H1 (cell line): ENCODE measurements at regions not wholly inside any gene's neighbourhood (a gene's known extent, or its start where the extent isn't known, plus 50 kb on each side); places are given as distances from the start of the nearest gene placed in this dataset.

ENCODE experiments used
- CTCF ChIA-PET: fragments of 300-600 bp; sonication (Branson Sonifier 250); formaldehyde crosslinking; loops from one replicate; lab custom pipeline; 2021; ENCODE audit not compliant: partially characterized antibody; lab: Charles Lee
- POLR2A ChIA-PET: fragments of 300-600 bp; sonication (Branson Sonifier 250); formaldehyde crosslinking; loops from one replicate; lab custom pipeline; 2021; ENCODE audit warnings: inconsistent platforms; ENCODE audit not compliant: partially characterized antibody; lab: Charles Lee
- DNase-seq, 2 experiments: peaks; one replicate each; pipeline versions ENCODE4 v3.0.0 to v3.0.0-alpha.2; 2010 to 2022; ENCODE audit warnings: low spot score in 2 of 2, low read depth in 1 of 2, mixed read lengths in 1 of 2
- FAIRE-seq: peaks from 2 replicates; lab custom pipeline; 2011; peaks lifted over from hg19 to GRCh38; lab: Jason Lieb, UNC
- H2AFZ ChIP-seq: 2 replicates; pipeline ENCODE4 v1.8.1; 2012; ENCODE audit warnings: low read length, inconsistent platforms
- H2AK5ac ChIP-seq: 2 replicates; pipeline ENCODE4 v1.6.1; 2013; ENCODE audit warnings: low read depth, low read length
- H2BK120ac ChIP-seq: replicated peaks from 2 replicates; pipeline ENCODE3; 2013; ENCODE audit warnings: low read depth, low read length, inconsistent platforms
- H2BK12ac ChIP-seq: 2 replicates; pipeline ENCODE4 v1.6.1; 2013; ENCODE audit warnings: low read depth, low read length
- H2BK15ac ChIP-seq: 2 replicates; pipeline ENCODE4 v1.6.1; 2013; ENCODE audit warnings: low read length
- H2BK20ac ChIP-seq: 2 replicates; pipeline ENCODE4 v1.6.1; 2013; ENCODE audit warnings: low read length
- H2BK5ac ChIP-seq: 2 replicates; pipeline ENCODE4 v1.6.1; 2013; ENCODE audit warnings: low read depth, low read length
- H3K14ac ChIP-seq: 2 replicates; pipeline ENCODE4 v1.6.1; 2013; ENCODE audit warnings: inconsistent platforms; ENCODE audit not compliant: insufficient read length
- H3K18ac ChIP-seq: 2 replicates; pipeline ENCODE4 v1.6.1; 2013; ENCODE audit warnings: low read length; ENCODE audit errors: extremely low read depth
- H3K23ac ChIP-seq: 2 replicates; pipeline ENCODE4 v1.6.1; 2013; ENCODE audit warnings: inconsistent platforms; ENCODE audit not compliant: insufficient read length
- H3K23me2 ChIP-seq: 2 replicates; pipeline ENCODE4 v1.6.1; 2013; ENCODE audit warnings: low read depth, low read length
- H3K27ac ChIP-seq: 2 replicates; pipeline ENCODE4 v1.6.1; 2011; ENCODE audit warnings: low read depth, low read length, inconsistent platforms
- H3K27me3 ChIP-seq, 4 experiments: replicated peaks in 1 of 4; 1 replicate in 1 of 4; 2 replicates in 3 of 4; pipeline versions ENCODE4 v1.6.1 to v1.8.1; 2011 to 2013; ENCODE audit warnings: low read length in 3 of 4, mild to moderate bottlenecking in 3 of 4, inconsistent platforms in 2 of 4, mixed read lengths in 2 of 4, moderate library complexity in 1 of 4; ENCODE audit not compliant: control insufficient read depth in 3 of 4, insufficient read depth in 3 of 4; ENCODE audit errors: extremely low read depth in 1 of 4
- H3K36me3 ChIP-seq, 4 experiments: 2 replicates each; pipeline versions ENCODE4 v1.6.1 to v1.8.1; 2011 to 2013; ENCODE audit warnings: mild to moderate bottlenecking in 4 of 4, low read length in 3 of 4, moderate library complexity in 2 of 4, control low read depth in 1 of 4, inconsistent platforms in 1 of 4; ENCODE audit not compliant: insufficient read depth in 4 of 4, control insufficient read depth in 2 of 4
- H3K4ac ChIP-seq: replicated peaks from 2 replicates; pipeline ENCODE3; 2013; ENCODE audit warnings: low read length, low read depth, mixed read lengths, inconsistent platforms; ENCODE audit not compliant: insufficient read length
- H3K4me1 ChIP-seq, 4 experiments: replicated peaks in 1 of 4; 1 replicate in 1 of 4; 2 replicates in 3 of 4; pipeline versions ENCODE4 v1.6.1 to v1.8.1; 2011 to 2013; ENCODE audit warnings: low read length in 3 of 4, inconsistent platforms in 2 of 4, mixed read lengths in 1 of 4; ENCODE audit not compliant: insufficient read depth in 4 of 4, control insufficient read depth in 3 of 4
- H3K4me2 ChIP-seq, 2 experiments: 2 replicates each; pipeline versions ENCODE4 v1.6.1 to v1.8.1; 2011 to 2013; ENCODE audit warnings: low read depth in 2 of 2, low read length in 2 of 2, control low read depth in 1 of 2, inconsistent platforms in 1 of 2, mild to moderate bottlenecking in 1 of 2; ENCODE audit not compliant: insufficient read depth in 1 of 2
- H3K4me3 ChIP-seq, 4 experiments: fragments of 200-600, 300-600 bp in 1 of 4; sonication (generic), shearing (Covaris generic), sonication (Bioruptor Twin) in 1 of 4; 2 replicates each; pipeline versions ENCODE4 v1.5.1 to v1.8.1; 2011 to 2016; ENCODE audit warnings: low read length in 4 of 4, low read depth in 3 of 4, control low read depth in 2 of 4, inconsistent platforms in 2 of 4, mild to moderate bottlenecking in 2 of 4, mixed read lengths in 1 of 4, moderate library complexity in 1 of 4; ENCODE audit not compliant: insufficient read depth in 2 of 4; ENCODE audit errors: extremely low read depth in 1 of 4
- H3K56ac ChIP-seq: replicated peaks from 2 replicates; pipeline ENCODE3; 2013; ENCODE audit warnings: low read depth, mild to moderate bottlenecking, mixed read lengths, low read length, inconsistent platforms; ENCODE audit not compliant: insufficient read length
- H3K79me1 ChIP-seq: 2 replicates; pipeline ENCODE4 v1.6.1; 2013; ENCODE audit warnings: low read depth, low read length, control low read depth
- H3K79me2 ChIP-seq, 2 experiments: 2 replicates each; pipeline versions ENCODE4 v1.6.1 to v1.8.1; 2012 to 2013; ENCODE audit warnings: low read length in 2 of 2, mild to moderate bottlenecking in 2 of 2, inconsistent platforms in 1 of 2; ENCODE audit not compliant: insufficient read depth in 2 of 2, control insufficient read depth in 1 of 2
- H3K9ac ChIP-seq, 4 experiments: replicated peaks in 1 of 4; 1 replicate in 1 of 4; 2 replicates in 3 of 4; pipeline versions ENCODE4 v1.6.1 to v1.8.1; 2011 to 2013; ENCODE audit warnings: low read depth in 3 of 4, low read length in 3 of 4, control low read depth in 2 of 4, mild to moderate bottlenecking in 2 of 4, moderate library complexity in 2 of 4, inconsistent platforms in 1 of 4; ENCODE audit errors: extremely low read depth in 1 of 4
- H3K9me3 ChIP-seq, 2 experiments: 2 replicates each; pipeline versions ENCODE4 v1.6.1 to v1.8.1; 2012 to 2013; ENCODE audit warnings: mild to moderate bottlenecking in 2 of 2, moderate library complexity in 2 of 2, control low read depth in 1 of 2, inconsistent platforms in 1 of 2, low read depth in 1 of 2, low read length in 1 of 2, mixed read lengths in 1 of 2; ENCODE audit not compliant: insufficient read depth in 2 of 2
- H4K20me1 ChIP-seq, 2 experiments: replicated peaks in 1 of 2; 2 replicates each; pipeline versions ENCODE3 to v1.8.1; 2011 to 2013; ENCODE audit warnings: inconsistent platforms in 2 of 2, low read length in 2 of 2, mild to moderate bottlenecking in 1 of 2; ENCODE audit not compliant: insufficient read depth in 2 of 2, control insufficient read depth in 1 of 2
- H4K5ac ChIP-seq: 2 replicates; pipeline ENCODE4 v1.6.1; 2013; ENCODE audit warnings: low read length, low read depth, mixed read lengths, inconsistent platforms; ENCODE audit not compliant: insufficient read length
- H4K8ac ChIP-seq: 2 replicates; pipeline ENCODE4 v1.8.0; 2013; ENCODE audit warnings: mild to moderate bottlenecking, moderate library complexity, low read length, inconsistent platforms; ENCODE audit not compliant: insufficient read depth; ENCODE audit errors: extremely low read depth
- H4K91ac ChIP-seq: replicated peaks from 2 replicates; pipeline ENCODE3; 2013; ENCODE audit warnings: low read length, mixed read lengths, inconsistent platforms; ENCODE audit not compliant: insufficient read length
- CBX8 ChIP-seq: fragments of 300-800, 300-1000 bp; sonication (generic); IDR thresholded peaks from 2 replicates; pipeline ENCODE4 v1.7.1; 2016; ENCODE audit warnings: low read depth, low read length, borderline replicate concordance
- MAFK ChIP-seq: IDR thresholded peaks from 2 replicates; pipeline ENCODE4 v1.6.1; 2012; ENCODE audit warnings: low read depth, mild to moderate bottlenecking, improper control_type of control experiment, low read length
- MAX ChIP-seq: IDR thresholded peaks from 2 replicates; pipeline ENCODE4 v1.6.1; 2012; ENCODE audit warnings: inconsistent platforms
- PHF8 ChIP-seq: fragments of 200-600 bp; sonication (generic); conservative IDR thresholded peaks from 2 replicates; pipeline ENCODE4 v1.7.1; 2012; ENCODE audit warnings: low read depth, mild to moderate bottlenecking, inconsistent platforms, low read length, moderate library complexity
- TAF1 ChIP-seq: IDR thresholded peaks from 2 replicates; pipeline ENCODE4 v1.6.1; 2011; ENCODE audit warnings: mild to moderate bottlenecking, low read depth, low read length
- TAF7 ChIP-seq: optimal IDR thresholded peaks from 2 replicates; pipeline ENCODE3; 2011; ENCODE audit warnings: low read depth, mild to moderate bottlenecking, inconsistent platforms, low read length, moderate library complexity, borderline replicate concordance
- WGBS, 2 experiments: shearing (Covaris generic) in 1 of 2; methylation state at CpG; one replicate each; pipeline versions ENCODE4 v1.1.6 to v1.1.7; 2013 to 2015; ENCODE audit warnings: low lambda C conversion rate in 2 of 2, mixed read lengths in 2 of 2, inconsistent platforms in 1 of 2, low coverage in 1 of 2, missing lambda C conversion rate in 1 of 2; ENCODE audit not compliant: insufficient replicate concordance in 2 of 2, insufficient coverage in 1 of 2, insufficient read length in 1 of 2; ENCODE audit errors: extremely low coverage in 1 of 2, missing lambda C conversion rate in 1 of 2; 5-methylcytosine and 5-hydroxymethylcytosine counted together

DNA sequence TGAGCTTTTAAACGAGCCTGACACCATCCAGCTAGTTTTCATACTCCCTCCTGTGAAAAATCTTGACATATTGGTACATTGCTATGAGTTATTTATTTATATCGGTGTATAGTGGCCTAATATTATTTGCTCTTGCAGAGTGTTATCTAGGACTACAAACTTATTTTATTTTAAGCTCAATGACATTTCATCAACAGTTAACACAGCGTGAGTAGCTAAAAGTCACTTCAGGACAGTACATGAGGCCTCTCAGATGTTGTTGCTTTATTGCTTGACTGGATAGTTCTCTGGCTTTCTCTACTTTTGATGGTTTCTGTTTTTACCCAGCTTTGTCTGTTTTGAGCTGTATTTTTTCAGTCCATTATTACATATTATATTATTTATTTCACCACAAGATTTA is 172.9 kb upstream of the KLF7 start:
- H4K91ac ChIP-seq: no peak overlapping the region
- H3K36me3 ChIP-seq: no peaks in the 10 kb centered on the region
- H2BK15ac ChIP-seq: no peak overlapping the region
- 76% methylated on average over 3 of the region's 3 CpGs; no CpG with 5 or more reads in 1 of the 2 experiments for whole genome bisulfite sequencing, 2 experiments
- no peak overlapping the region for H2BK12ac ChIP-seq
- TF ChIP-seq PHF8: no peak
- no peak for TF ChIP-seq CBX8
- no peak for TF ChIP-seq MAX
- no peak for TF ChIP-seq TAF1
- no peak for TF ChIP-seq MAFK
- no peak for TF ChIP-seq TAF7
- no peak overlapping the region for H2BK20ac ChIP-seq
- H4K20me1 ChIP-seq: no peaks in the 10 kb centered on the region
- FAIRE-seq: no peak
- no peak overlapping the region for H4K8ac ChIP-seq
- no peaks in the 10 kb centered on the region for H3K79me2 ChIP-seq
- H3K4me2 ChIP-seq: no peak overlapping the region
- no peaks in the 10 kb centered on the region for H3K27me3 ChIP-seq
- H3K23me2 ChIP-seq: no peaks in the 10 kb centered on the region
- ChIA-PET CTCF (interaction anchor here (1.0 to 2.7 kb wide), 7 partner anchors 40 to 357 kb away, joined by 3 to 15 read pairs (median 3); no protein-coding TSS in a partner anchor), POLR2A (interaction anchor here (0.6 kb wide), 1 partner anchor 239 kb away, joined by 3 read pairs; no protein-coding TSS in a partner anchor)
- H2BK5ac ChIP-seq: no peak overlapping the region
- no peaks in the 10 kb centered on the region for H3K9me3 ChIP-seq
- H3K14ac ChIP-seq: no peak overlapping the region
- H3K9ac ChIP-seq: no peak overlapping the region
- no peak overlapping the region for H3K4me3 ChIP-seq
- peaks cover 4 to 25% (median 19%) of the 10 kb centered on the region in 4 experiments; a peak in 6 of 7 replicates for H3K4me1 ChIP-seq
- no peak overlapping the region for H2AK5ac ChIP-seq
- H3K27ac ChIP-seq: no peak overlapping the region
- no peak overlapping the region for H3K56ac ChIP-seq
- H2AFZ ChIP-seq: no peak overlapping the region
- no peak overlapping the region for H3K4ac ChIP-seq
- no peaks in the 10 kb centered on the region for H3K79me1 ChIP-seq
- no peak for DNase-seq
- no peak overlapping the region for H2BK120ac ChIP-seq
- H3K23ac ChIP-seq: no peak overlapping the region
- no peak overlapping the region for H3K18ac ChIP-seq
- H4K5ac ChIP-seq: no peak overlapping the region
